T-cell (primary cell): ENCODE measurements at regions not wholly inside any gene's neighbourhood (a gene's known extent, or its start where the extent isn't known, plus 50 kb on each side); places are given as distances from the start of the nearest gene placed in this dataset.
"Not testable (repeated sequence)": the region's sequence is repeated elsewhere in the genome, so short reads cannot be mapped to it uniquely, and the experiment has no call there.

Source experiments
- ATAC-seq, 4 experiments: fragments of 200-7000 bp in 3 of 4; fragments of 150-1000 bp in 1 of 4; cut with Tn5 transposase; replicated peaks in 1 of 4; 1 replicate in 3 of 4; 2 replicates in 1 of 4; pipeline ENCODE4 v1.10.0; 2021; ENCODE audit warnings: moderate library complexity in 3 of 4, mild to moderate bottlenecking in 2 of 4, moderate number of reproducible peaks in 1 of 4
- CTCF ChIA-PET, 2 donors: fragments of 300-600 bp; sonication (Branson Sonifier 250); formaldehyde crosslinking; loops; one replicate each; lab custom pipeline; 2022; ENCODE audit warnings: antibody characterized with exemption in 2 of 2; lab: Charles Lee
- POLR2A ChIA-PET, 2 donors: fragments of 300-600 bp; sonication (Branson Sonifier 250); formaldehyde crosslinking; loops; one replicate each; lab custom pipeline; 2022; ENCODE audit warnings: antibody characterized with exemption in 2 of 2; lab: Charles Lee
- DNase-seq, 35 experiments: peaks; one replicate each; pipeline versions ENCODE4 v3.0.0 to v3.0.0-alpha.2; 2013 to 2023
- H3K27ac ChIP-seq: one replicate; pipeline ENCODE4 v1.5.1; 2013; ENCODE audit warnings: low read length
- H3K27me3 ChIP-seq, 2 experiments: replicated peaks in 1 of 2; 1 replicate in 1 of 2; 2 replicates in 1 of 2; pipeline versions ENCODE4 v1.6.1 to v1.7.0; 2013; ENCODE audit warnings: low read length in 1 of 2, mixed read lengths in 1 of 2; ENCODE audit not compliant: control insufficient read depth in 2 of 2, insufficient read depth in 2 of 2; ENCODE audit errors: extremely low read depth in 1 of 2
- H3K36me3 ChIP-seq, 2 donors: 1 replicate in 1 of 2; 2 replicates in 1 of 2; pipeline versions ENCODE4 v1.6.1 to v1.7.0; 2013; ENCODE audit warnings: low read length in 1 of 2; ENCODE audit not compliant: control insufficient read depth in 2 of 2, insufficient read depth in 1 of 2; ENCODE audit errors: extremely low read depth in 1 of 2
- H3K4me1 ChIP-seq, 2 experiments: 1 replicate in 1 of 2; 2 replicates in 1 of 2; pipeline versions ENCODE4 v1.6.1 to v1.7.0; 2013; ENCODE audit warnings: low read length in 2 of 2, mixed read lengths in 1 of 2; ENCODE audit not compliant: insufficient read depth in 2 of 2, control insufficient read depth in 1 of 2; ENCODE audit errors: extremely low read depth in 1 of 2
- H3K4me3 ChIP-seq, 2 donors: 1 replicate in 1 of 2; 2 replicates in 1 of 2; pipeline versions ENCODE4 v1.5.1 to v1.7.0; 2013; ENCODE audit warnings: mild to moderate bottlenecking in 2 of 2, low read length in 1 of 2, moderate library complexity in 1 of 2; ENCODE audit not compliant: control insufficient read depth in 1 of 2; ENCODE audit errors: extremely low read depth in 1 of 2
- H3K9me3 ChIP-seq: 2 replicates; pipeline ENCODE4 v1.7.0; 2013
- H3K27ac Mint-ChIP-seq, 2 donors: one replicate each; pipeline ENCODE4 v1.8.0; 2020 to 2021; ENCODE audit warnings: mild to moderate bottlenecking in 2 of 2, mixed read lengths in 2 of 2
- H3K27me3 Mint-ChIP-seq, 2 donors: one replicate each; pipeline ENCODE4 v1.8.0; 2021 to 2022; ENCODE audit warnings: mixed read lengths in 2 of 2
- H3K36me3 Mint-ChIP-seq: one replicate; pipeline ENCODE4 v1.8.0; 2021; ENCODE audit warnings: mixed read lengths
- H3K4me1 Mint-ChIP-seq, 3 donors: one replicate each; pipeline ENCODE4 v1.8.0; 2020 to 2022; ENCODE audit warnings: mixed read lengths in 3 of 3, mild to moderate bottlenecking in 1 of 3
- H3K4me3 Mint-ChIP-seq, 3 donors: one replicate each; pipeline ENCODE4 v1.8.0; 2020 to 2022; ENCODE audit warnings: mild to moderate bottlenecking in 3 of 3, mixed read lengths in 3 of 3, moderate library complexity in 3 of 3
- H3K9me3 Mint-ChIP-seq, 3 donors: one replicate each; pipeline ENCODE4 v1.8.0; 2020 to 2022; ENCODE audit warnings: mixed read lengths in 3 of 3
- WGBS: methylation state at CpG from one replicate; pipeline ENCODE4 v1.1.5; 2013; ENCODE audit warnings: missing lambda C conversion rate; ENCODE audit not compliant: insufficient coverage; 5-methylcytosine and 5-hydroxymethylcytosine counted together

DNA sequence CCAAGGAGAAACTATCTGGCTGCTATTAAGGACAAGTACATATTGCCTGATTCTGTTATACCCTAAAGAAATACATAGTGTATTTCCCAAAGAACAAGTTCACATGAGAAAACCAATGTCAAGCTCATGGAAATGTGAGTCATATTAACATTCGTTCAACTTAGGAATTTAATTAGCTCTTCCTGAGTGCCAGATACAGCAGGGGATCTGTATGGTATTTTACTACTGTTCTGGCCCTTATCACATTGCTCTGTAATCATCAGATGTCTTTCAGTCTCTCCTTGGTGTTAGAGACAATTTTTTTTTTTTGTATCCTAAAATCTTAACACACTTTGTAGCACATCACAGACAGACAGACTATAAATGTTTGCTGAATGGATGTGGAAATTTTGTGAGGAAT is 395.0 kb upstream of the CRIM1 start:
- Mint-ChIP-seq H3K9me3 (peaks cover 0 to 3% (median 0%) of the 10 kb centered on the region in 3 donors), H3K27me3 (no peaks in the 10 kb centered on the region), H3K4me1 (no peaks in the 10 kb centered on the region), H3K36me3 (no peaks in the 10 kb centered on the region), H3K27ac (no peak overlapping the region), H3K4me3 (no peak overlapping the region)
- DNase-seq (no peak), ATAC-seq (no peak)
- Histone ChIP-seq H3K27me3 (no peaks in the 10 kb centered on the region), H3K9me3 (no peaks in the 10 kb centered on the region), H3K4me3 (no peak overlapping the region), H3K27ac (no peak overlapping the region), H3K36me3 (no peaks in the 10 kb centered on the region), H3K4me1 (no peaks in the 10 kb centered on the region)
- POLR2A ChIA-PET, result no interaction called here
- WGBS, result no CpG with 5 or more reads among the region's 1 CpG
- CTCF ChIA-PET, result no interaction called here

DNA sequence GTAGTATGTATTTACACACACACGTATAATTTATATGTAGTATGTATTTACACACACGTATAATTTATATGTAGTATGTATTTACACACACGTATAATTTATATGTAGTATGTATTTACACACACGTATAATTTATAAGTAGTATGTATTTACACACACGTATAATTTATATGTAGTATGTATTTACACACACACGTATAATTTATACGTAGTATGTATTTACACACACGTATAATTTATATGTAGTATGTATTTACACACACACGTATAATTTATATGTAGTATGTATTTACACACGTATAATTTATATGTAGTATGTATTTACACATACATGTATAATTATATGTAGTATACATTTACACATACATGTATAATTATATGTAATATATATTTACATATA is 398.5 kb upstream of the CRIM1 start:
- H3K4me1 ChIP-seq, H3K36me3 Mint-ChIP-seq, CTCF ChIA-PET, H3K4me3 ChIP-seq, H3K4me3 Mint-ChIP-seq, H3K27ac Mint-ChIP-seq, H3K36me3 ChIP-seq, POLR2A ChIA-PET, H3K4me1 Mint-ChIP-seq, H3K27me3 ChIP-seq, ATAC-seq, H3K9me3 ChIP-seq, DNase-seq, H3K9me3 Mint-ChIP-seq, H3K27ac ChIP-seq, H3K27me3 Mint-ChIP-seq: not testable (repeated sequence)
- WGBS, result no CpG with 5 or more reads among the region's 10 CpGs

DNA sequence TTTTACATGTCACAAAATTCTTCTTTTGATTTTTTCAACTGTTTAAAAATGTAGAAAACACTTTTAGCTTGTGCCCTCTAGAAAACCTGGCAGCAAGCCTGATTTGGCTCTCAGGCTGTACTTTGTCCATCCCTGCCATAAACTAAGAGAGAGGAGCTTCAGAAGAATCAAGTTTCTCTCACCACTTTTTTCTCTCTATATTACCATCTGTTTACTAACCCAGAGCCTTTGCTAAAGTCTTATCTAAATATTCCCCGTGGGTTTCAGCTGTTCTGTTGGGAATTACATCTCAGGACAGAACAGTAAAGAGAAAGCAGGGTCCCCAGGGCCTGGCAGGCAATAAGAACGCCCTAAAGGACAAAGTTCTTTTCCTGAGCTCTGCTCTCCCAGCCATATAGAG is 409.1 kb upstream of the CRIM1 start:
- ATAC-seq (no peak), DNase-seq (no peak)
- Mint-ChIP-seq H3K36me3 (no peaks in the 10 kb centered on the region), H3K27me3 (no peaks in the 10 kb centered on the region), H3K4me3 (no peak overlapping the region), H3K4me1 (no peaks in the 10 kb centered on the region), H3K9me3 (no peaks in the 10 kb centered on the region), H3K27ac (no peak overlapping the region)
- 80% methylated on average over 1 of the region's 2 CpGs for WGBS
- H3K36me3 ChIP-seq, result no peaks in the 10 kb centered on the region
- H3K27ac ChIP-seq, result no peak overlapping the region
- no peaks in the 10 kb centered on the region for H3K4me1 ChIP-seq
- POLR2A ChIA-PET, result no interaction called here
- H3K27me3 ChIP-seq, result no peaks in the 10 kb centered on the region
- no peak overlapping the region for H3K4me3 ChIP-seq
- H3K9me3 ChIP-seq, result no peaks in the 10 kb centered on the region
- CTCF ChIA-PET, result interaction anchor here in 1 of 2 donors (0.7 kb wide), 2 partner anchors 12 to 1521 kb away, joined by 3 to 5 read pairs; no protein-coding TSS in a partner anchor

DNA sequence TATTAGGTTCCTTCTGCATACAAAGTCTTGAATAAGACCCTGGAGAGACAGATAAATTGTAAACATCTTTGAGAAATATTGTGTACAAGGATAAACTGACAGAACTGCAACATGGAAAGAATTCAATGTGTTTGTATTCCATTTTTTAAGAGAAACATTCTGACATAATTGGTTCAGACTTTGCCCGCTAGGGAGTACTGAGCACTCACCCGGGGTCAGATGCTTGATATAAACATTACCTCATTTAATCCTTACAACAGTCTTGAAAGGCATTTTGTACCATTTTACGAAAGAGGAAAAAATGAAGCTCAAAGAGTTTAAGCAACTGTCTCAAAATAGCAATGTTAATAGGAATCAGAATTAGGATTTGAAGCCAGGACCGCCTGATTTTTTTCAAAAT is 416.7 kb upstream of the CRIM1 start:
- 100% methylated on average over 1 of the region's 4 CpGs for WGBS
- H3K27ac Mint-ChIP-seq, result no peak overlapping the region
- CTCF ChIA-PET, result no interaction called here

DNA sequence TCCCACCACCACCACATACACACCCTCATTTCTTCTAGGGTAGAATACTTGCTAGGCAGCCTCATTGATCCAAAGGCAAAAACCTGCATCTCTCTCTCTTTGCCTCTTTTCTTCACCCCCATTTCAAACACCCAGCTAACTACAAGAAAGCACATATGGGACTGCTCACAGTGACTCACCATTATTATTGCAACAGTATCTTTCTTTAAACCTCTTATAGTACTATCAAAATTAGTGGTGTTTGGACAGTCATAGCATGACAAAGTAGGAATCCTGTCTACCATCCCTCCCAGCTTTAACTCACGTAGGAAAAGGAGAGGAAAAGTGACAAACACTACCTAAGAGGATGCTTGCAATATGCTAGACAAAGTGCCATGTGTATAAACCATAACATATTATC is 422.5 kb upstream of the CRIM1 start:
- POLR2A ChIA-PET, result no interaction called here
- WGBS, result no CpG with 5 or more reads among the region's 1 CpG

More for the DNA sequence above, 416.7 kb upstream of the CRIM1 start:
- Histone ChIP-seq H3K27me3 (no peaks in the 10 kb centered on the region), H3K4me3 (no peak overlapping the region), H3K36me3 (no peaks in the 10 kb centered on the region), H3K27ac (no peak overlapping the region), H3K9me3 (no peaks in the 10 kb centered on the region), H3K4me1 (no peaks in the 10 kb centered on the region)
- no peak for DNase-seq
- no peak for ATAC-seq
- Mint-ChIP-seq H3K4me3 (no peak overlapping the region), H3K4me1 (no peaks in the 10 kb centered on the region), H3K36me3 (no peaks in the 10 kb centered on the region), H3K27me3 (peaks cover 2 to 18% of the 10 kb centered on the region in 2 donors), H3K9me3 (no peaks in the 10 kb centered on the region)
- POLR2A ChIA-PET, result no interaction called here

DNA sequence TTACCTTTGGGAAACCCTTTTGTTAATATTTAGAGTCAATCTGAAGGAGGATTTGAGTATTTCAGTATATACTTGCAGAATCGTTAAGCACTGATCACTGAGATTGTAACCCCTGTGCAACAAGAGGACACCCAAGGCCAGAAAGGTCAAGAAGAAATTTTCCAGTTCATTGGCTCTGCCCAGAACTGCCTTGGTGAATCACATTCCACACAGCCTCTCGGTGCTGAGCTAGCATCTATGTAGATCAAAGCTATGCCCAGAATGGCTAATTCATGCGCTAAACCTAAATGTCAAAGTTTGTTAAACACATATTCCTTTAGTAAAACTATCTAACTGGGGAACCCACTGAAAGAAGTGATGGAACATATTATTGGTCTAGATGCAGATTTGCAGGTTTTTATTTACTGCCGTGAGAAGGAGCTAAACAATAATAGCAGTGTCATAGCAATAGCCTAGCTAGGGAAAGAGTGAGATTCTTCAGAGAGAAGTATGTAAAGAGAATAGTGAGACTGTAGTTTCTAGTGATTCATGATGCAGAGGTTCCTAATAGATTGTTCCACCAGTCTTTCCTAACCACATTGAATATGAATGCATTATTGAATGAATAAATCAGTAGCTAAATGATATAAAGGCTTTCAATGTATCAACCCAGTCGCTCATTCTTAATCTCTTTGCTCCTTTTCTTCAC is 423.2 kb upstream of the CRIM1 start:
- peaks cover 11 to 26% of the 10 kb centered on the region in 2 donors for H3K27me3 Mint-ChIP-seq
- no peak for ATAC-seq
- H3K9me3 Mint-ChIP-seq, result no peaks in the 10 kb centered on the region
- no peak overlapping the region for H3K4me3 Mint-ChIP-seq
- H3K27ac Mint-ChIP-seq, result no peak overlapping the region
- Histone ChIP-seq H3K4me3 (no peak overlapping the region), H3K4me1 (no peaks in the 10 kb centered on the region), H3K36me3 (no peaks in the 10 kb centered on the region), H3K27me3 (peaks cover 0 to 3% of the 10 kb centered on the region in 2 experiments), H3K9me3 (no peaks in the 10 kb centered on the region), H3K27ac (no peak overlapping the region)
- WGBS, result 97% methylated on average over 3 of the region's 5 CpGs
- DNase-seq, result no peak
- no peaks in the 10 kb centered on the region for H3K4me1 Mint-ChIP-seq
- H3K36me3 Mint-ChIP-seq, result no peaks in the 10 kb centered on the region
- ChIA-PET POLR2A (interaction anchor here in 1 of 2 donors (0.6 kb wide), 1 partner anchor 358 kb away, joined by 3 read pairs; no protein-coding TSS in a partner anchor), CTCF (interaction anchor here in 1 of 2 donors (0.8 kb wide), 1 partner anchor 9 kb away, joined by 3 read pairs; no protein-coding TSS in a partner anchor)

More for the DNA sequence above, 422.5 kb upstream of the CRIM1 start:
- H3K36me3 Mint-ChIP-seq, result no peaks in the 10 kb centered on the region
- H3K27ac Mint-ChIP-seq, result no peak overlapping the region
- H3K4me1 ChIP-seq, result no peaks in the 10 kb centered on the region
- CTCF ChIA-PET, result interaction anchor here in 1 of 2 donors (0.8 kb wide), 1 partner anchor 9 kb away, joined by 3 read pairs; no protein-coding TSS in a partner anchor
- H3K27me3 ChIP-seq, result peaks cover 0 to 3% of the 10 kb centered on the region in 2 experiments
- H3K27me3 Mint-ChIP-seq, result peaks cover 10 to 26% of the 10 kb centered on the region in 2 donors
- H3K27ac ChIP-seq, result no peak overlapping the region
- no peak overlapping the region for H3K4me3 Mint-ChIP-seq
- H3K36me3 ChIP-seq, result no peaks in the 10 kb centered on the region
- DNase-seq (no peak), ATAC-seq (no peak)
- H3K4me3 ChIP-seq, result no peak overlapping the region
- H3K9me3 Mint-ChIP-seq, result no peaks in the 10 kb centered on the region
- H3K4me1 Mint-ChIP-seq, result no peaks in the 10 kb centered on the region
- H3K9me3 ChIP-seq, result no peaks in the 10 kb centered on the region
